ENCODE measurements at regions not wholly inside any gene's neighbourhood (a gene's known extent, or its start where the extent isn't known, plus 50 kb on each side); places are given as distances from the start of the nearest gene placed in this dataset.

DNA sequence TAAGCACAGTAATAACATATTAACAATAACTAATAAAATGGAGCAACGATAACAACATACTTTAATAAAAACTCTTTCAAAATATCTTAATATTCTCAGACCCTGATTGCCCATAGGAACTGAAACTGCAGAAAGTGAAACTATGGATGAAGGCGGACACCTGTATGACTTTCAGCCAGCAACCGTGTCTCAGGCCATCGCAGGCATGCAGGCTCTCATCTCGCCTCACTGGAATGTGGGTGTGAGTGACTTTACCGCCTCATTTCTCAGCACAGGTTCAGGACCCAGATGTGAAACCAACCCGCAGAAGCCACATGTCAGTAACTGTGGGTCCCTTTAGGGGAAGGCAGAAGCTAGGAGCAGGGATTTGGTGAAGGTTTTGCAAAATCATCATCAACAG lies 539.1 kb downstream of the FAM181B start:
- Histone ChIP-seq H3K4me1 (ENCODE audit: control insufficient read depth, insufficient read depth, low read length) (no peaks in the 10 kb centered on the region), H3K9me3 (ENCODE audit: control insufficient read depth, low read length) (no peaks in the 10 kb centered on the region), H3K36me3 (ENCODE audit: control insufficient read depth, insufficient read depth, low read length) (no peaks in the 10 kb centered on the region), H3K27ac (ENCODE audit: low read depth, low read length) (no peak overlapping the region), H3K27me3 (ENCODE audit: control insufficient read depth, insufficient read depth, low read length, poor library complexity, severe bottlenecking) (no peaks in the 10 kb centered on the region), H3K4me3 (ENCODE audit: low read length) (no peak overlapping the region), H3K9ac (ENCODE audit: extremely low read depth, low read length, poor library complexity, severe bottlenecking) (no peak overlapping the region)
- no peak overlapping the region for H3K4me3 Mint-ChIP-seq
- H3K27ac Mint-ChIP-seq, result no peak overlapping the region
- no peaks in the 10 kb centered on the region for H3K9me3 Mint-ChIP-seq
- no peaks in the 10 kb centered on the region for H3K4me1 Mint-ChIP-seq
- H3K27me3 Mint-ChIP-seq (ENCODE audit: insufficient read depth), result no peaks in the 10 kb centered on the region
- DNase-seq, result peak; percentile 59
- TF ChIP-seq, protein P1, sequence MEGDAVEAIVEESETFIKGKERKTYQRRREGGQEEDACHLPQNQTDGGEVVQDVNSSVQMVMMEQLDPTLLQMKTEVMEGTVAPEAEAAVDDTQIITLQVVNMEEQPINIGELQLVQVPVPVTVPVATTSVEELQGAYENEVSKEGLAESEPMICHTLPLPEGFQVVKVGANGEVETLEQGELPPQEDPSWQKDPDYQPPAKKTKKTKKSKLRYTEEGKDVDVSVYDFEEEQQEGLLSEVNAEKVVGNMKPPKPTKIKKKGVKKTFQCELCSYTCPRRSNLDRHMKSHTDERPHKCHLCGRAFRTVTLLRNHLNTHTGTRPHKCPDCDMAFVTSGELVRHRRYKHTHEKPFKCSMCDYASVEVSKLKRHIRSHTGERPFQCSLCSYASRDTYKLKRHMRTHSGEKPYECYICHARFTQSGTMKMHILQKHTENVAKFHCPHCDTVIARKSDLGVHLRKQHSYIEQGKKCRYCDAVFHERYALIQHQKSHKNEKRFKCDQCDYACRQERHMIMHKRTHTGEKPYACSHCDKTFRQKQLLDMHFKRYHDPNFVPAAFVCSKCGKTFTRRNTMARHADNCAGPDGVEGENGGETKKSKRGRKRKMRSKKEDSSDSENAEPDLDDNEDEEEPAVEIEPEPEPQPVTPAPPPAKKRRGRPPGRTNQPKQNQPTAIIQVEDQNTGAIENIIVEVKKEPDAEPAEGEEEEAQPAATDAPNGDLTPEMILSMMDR (conservative IDR thresholded peaks at IDR 0.05), result no peak
- WGBS, 2 experiments (ENCODE audit: insufficient coverage in 1 of 2, insufficient read length in 1 of 2), result 83 to 92% methylated on average over 6 to 7 of the region's 7 CpGs
- no peaks in the 10 kb centered on the region for H3K36me3 Mint-ChIP-seq (ENCODE audit: low read depth)

DNA sequence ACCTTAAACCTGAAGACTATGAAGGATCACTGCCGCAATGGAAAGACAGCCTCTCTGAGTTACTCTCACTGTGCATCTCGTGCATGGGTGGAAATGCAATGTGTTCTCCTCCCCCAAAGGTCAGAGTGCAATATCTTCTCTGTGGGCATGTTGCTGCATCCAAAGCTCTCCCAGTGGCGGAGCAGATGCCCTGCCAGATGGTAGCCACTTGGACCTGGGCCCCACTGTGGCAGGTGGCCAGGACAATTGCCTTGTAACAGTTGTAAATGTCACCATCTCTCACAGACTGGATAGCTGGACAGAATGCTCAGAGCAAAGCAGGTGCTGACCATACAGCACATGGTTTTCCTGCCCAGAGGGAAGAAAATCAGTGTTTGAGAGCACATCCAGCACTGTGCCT lies 542.0 kb downstream of the FAM181B start:
- Histone ChIP-seq H3K27ac (ENCODE audit: low read depth, low read length) (no peak overlapping the region), H3K36me3 (ENCODE audit: control insufficient read depth, insufficient read depth, low read length) (no peaks in the 10 kb centered on the region), H3K9me3 (ENCODE audit: control insufficient read depth, low read length) (no peaks in the 10 kb centered on the region), H3K9ac (ENCODE audit: extremely low read depth, low read length, poor library complexity, severe bottlenecking) (no peak overlapping the region), H3K4me3 (ENCODE audit: low read length) (no peak overlapping the region), H3K27me3 (ENCODE audit: control insufficient read depth, insufficient read depth, low read length, poor library complexity, severe bottlenecking) (no peaks in the 10 kb centered on the region), H3K4me1 (ENCODE audit: control insufficient read depth, insufficient read depth, low read length) (no peaks in the 10 kb centered on the region)
- no peaks in the 10 kb centered on the region for H3K36me3 Mint-ChIP-seq (ENCODE audit: low read depth)
- TF ChIP-seq, protein P1 (conservative IDR thresholded peaks at IDR 0.05), result no peak
- H3K4me1 Mint-ChIP-seq, result no peaks in the 10 kb centered on the region
- no peak overlapping the region for H3K27ac Mint-ChIP-seq
- WGBS, 2 experiments (ENCODE audit: insufficient coverage in 1 of 2, insufficient read length in 1 of 2), result 96 to 100% methylated on average over 3 of the region's 3 CpGs
- no peaks in the 10 kb centered on the region for H3K27me3 Mint-ChIP-seq (ENCODE audit: insufficient read depth)
- H3K4me3 Mint-ChIP-seq, result no peak overlapping the region
- no peaks in the 10 kb centered on the region for H3K9me3 Mint-ChIP-seq
- DNase-seq, result no peak

DNA sequence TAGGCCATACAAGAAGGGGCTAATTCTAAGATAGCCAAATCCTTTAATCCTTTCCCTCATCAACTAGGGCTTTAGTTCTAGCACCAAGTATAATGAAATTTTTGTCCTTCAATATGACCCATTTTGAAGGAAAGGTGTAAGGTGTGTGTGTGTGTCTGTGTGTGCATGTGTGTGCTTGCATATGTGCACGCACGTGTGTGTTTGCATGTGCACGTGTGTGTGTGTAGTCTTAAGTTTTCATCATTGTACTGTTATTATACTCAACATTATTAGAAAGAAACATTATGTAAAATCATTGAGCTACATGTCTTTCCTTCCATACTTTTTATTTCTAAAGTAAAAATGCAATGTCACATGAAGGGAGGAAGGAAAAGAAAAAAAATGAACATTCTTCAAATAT lies 547.7 kb downstream of the FAM181B start:
- TF ChIP-seq, protein P1 (conservative IDR thresholded peaks at IDR 0.05), result no peak
- H3K9ac ChIP-seq (ENCODE audit: extremely low read depth, low read length, poor library complexity, severe bottlenecking), result no peak overlapping the region
- no peaks in the 10 kb centered on the region for H3K4me1 ChIP-seq (ENCODE audit: control insufficient read depth, insufficient read depth, low read length)
- H3K27me3 ChIP-seq (ENCODE audit: control insufficient read depth, insufficient read depth, low read length, poor library complexity, severe bottlenecking), result no peaks in the 10 kb centered on the region
- Mint-ChIP-seq H3K27me3 (ENCODE audit: insufficient read depth) (no peaks in the 10 kb centered on the region), H3K4me3 (no peak overlapping the region), H3K9me3 (peaks cover 11% of the 10 kb centered on the region), H3K4me1 (peaks cover 5% of the 10 kb centered on the region), H3K27ac (no peak overlapping the region), H3K36me3 (ENCODE audit: low read depth) (no peaks in the 10 kb centered on the region)
- no CpG with 5 or more reads among the region's 3 CpGs for WGBS, 2 experiments (ENCODE audit: insufficient coverage in 1 of 2, insufficient read length in 1 of 2)
- no peak overlapping the region for H3K27ac ChIP-seq (ENCODE audit: low read depth, low read length)
- H3K9me3 ChIP-seq (ENCODE audit: control insufficient read depth, low read length), result no peaks in the 10 kb centered on the region
- no peaks in the 10 kb centered on the region for H3K36me3 ChIP-seq (ENCODE audit: control insufficient read depth, insufficient read depth, low read length)
- DNase-seq, result no peak
- H3K4me3 ChIP-seq (ENCODE audit: low read length), result no peak overlapping the region

All from endodermal cell (in vitro differentiated cells).